VCaP (cell line): ENCODE measurements at regions not wholly inside any gene's neighbourhood (a gene's known extent, or its start where the extent isn't known, plus 50 kb on each side); places are given as distances from the start of the nearest gene placed in this dataset.

Source experiments
- H3K27ac ChIP-seq: fragments of 450-650 bp; 2 replicates; pipeline ENCODE4 v1.5.1; 2017
- TF ChIP-seq, protein P1 (sequence below): fragments of 450-650 bp; conservative IDR thresholded peaks from 2 replicates; pipeline ENCODE4 v1.5.1; 2017; ENCODE audit warnings: mild to moderate bottlenecking, moderate library complexity

DNA sequence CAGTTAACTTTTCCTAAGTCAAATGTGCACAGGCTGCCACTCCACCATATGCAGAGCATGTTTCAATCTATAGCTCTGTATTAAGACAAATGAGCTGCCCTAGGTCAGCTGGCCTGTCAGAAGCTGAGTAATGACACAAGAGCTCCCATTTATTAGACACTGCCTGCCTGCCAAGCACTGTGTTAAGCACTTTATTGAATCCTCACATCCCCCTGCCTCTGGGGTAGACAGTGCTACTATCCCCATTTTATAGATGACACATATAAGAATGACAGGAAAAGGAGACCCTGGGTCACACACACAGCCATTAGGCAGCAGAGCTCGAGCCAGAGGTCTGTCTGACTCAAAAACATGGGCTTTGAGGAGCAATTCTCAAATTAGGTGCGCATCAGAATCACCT lies 179.8 kb upstream of the PDE1C start:
- TF ChIP-seq, protein P1, sequence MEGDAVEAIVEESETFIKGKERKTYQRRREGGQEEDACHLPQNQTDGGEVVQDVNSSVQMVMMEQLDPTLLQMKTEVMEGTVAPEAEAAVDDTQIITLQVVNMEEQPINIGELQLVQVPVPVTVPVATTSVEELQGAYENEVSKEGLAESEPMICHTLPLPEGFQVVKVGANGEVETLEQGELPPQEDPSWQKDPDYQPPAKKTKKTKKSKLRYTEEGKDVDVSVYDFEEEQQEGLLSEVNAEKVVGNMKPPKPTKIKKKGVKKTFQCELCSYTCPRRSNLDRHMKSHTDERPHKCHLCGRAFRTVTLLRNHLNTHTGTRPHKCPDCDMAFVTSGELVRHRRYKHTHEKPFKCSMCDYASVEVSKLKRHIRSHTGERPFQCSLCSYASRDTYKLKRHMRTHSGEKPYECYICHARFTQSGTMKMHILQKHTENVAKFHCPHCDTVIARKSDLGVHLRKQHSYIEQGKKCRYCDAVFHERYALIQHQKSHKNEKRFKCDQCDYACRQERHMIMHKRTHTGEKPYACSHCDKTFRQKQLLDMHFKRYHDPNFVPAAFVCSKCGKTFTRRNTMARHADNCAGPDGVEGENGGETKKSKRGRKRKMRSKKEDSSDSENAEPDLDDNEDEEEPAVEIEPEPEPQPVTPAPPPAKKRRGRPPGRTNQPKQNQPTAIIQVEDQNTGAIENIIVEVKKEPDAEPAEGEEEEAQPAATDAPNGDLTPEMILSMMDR = no peak
- no peak overlapping the region for H3K27ac ChIP-seq

DNA sequence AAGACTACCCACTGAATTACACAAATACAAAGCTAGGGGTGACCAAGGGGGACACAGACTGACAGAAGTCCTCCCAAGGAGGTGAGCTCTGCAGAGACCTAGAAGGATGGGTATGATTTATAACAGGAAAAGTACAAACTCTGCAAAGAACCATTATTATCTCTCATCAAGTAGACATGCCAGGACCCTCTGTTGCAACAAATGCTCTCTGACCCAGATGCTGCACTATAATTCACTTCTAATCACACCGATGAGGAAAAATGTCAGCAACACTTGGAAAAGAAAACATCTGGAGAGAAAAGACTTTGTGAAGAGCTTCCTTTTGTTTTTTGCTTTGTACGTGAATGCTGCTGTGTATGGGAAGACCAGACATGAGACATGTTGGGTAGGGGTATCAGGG lies 178.3 kb upstream of the PDE1C start:
- TF ChIP-seq, protein P1 = no peak
- no peak overlapping the region for H3K27ac ChIP-seq

DNA sequence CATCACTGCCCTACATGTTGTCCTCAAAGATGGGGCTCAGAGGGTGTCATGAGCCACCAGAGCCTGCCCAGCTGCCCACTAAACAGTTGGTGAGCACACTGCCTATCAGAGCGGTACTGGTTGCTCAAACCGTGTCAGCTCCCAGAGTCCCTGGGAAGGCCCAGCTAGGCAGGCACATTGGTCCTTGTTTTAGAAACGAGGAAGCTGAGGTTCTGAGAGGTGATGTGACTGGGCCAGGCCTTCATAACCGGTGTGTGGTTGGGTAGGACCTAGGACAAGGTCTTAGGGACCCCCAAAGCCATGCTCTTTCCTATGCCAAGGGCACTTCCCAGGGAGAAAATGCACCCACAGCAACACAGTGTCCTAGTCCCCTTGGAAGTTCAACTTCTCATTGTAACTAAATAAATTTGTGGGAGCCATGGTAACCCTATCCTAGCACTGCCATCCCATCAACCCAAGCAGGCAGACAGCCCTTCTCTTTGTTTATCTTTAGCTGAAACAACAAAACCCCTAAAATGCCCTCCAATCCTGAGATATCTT lies 174.7 kb upstream of the PDE1C start:
- H3K27ac ChIP-seq = no peak overlapping the region
- TF ChIP-seq, protein P1 = no peak

DNA sequence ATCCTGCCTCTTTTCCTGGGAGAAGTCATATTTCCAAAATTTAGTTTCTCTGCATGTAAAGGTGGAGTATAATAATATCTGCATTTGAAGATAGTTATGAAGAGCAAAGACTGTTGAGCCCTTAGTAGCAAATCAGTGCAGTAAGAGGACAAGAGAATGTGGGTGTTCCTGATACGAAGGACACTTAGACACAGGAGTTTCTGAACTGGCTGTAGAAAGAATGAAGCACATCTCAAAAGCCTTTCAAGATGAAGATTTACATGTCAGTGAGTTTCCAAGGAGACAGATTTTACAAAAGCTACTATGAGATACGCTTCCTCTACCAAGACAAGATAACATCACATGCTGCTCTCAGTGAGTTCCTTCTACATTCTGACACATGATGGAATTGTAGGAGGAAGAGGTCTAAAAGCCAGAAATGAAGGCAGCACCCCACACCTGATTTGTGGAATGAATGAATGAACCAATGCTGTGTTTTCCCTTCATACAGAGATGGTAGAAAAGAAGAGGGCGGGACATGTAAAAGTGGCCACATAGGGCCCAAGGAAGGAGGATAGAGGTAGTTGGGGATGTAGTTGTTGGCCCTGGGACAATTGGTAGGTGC lies 173.6 kb upstream of the PDE1C start:
- TF ChIP-seq, protein P1 = no peak
- H3K27ac ChIP-seq = no peak overlapping the region

DNA sequence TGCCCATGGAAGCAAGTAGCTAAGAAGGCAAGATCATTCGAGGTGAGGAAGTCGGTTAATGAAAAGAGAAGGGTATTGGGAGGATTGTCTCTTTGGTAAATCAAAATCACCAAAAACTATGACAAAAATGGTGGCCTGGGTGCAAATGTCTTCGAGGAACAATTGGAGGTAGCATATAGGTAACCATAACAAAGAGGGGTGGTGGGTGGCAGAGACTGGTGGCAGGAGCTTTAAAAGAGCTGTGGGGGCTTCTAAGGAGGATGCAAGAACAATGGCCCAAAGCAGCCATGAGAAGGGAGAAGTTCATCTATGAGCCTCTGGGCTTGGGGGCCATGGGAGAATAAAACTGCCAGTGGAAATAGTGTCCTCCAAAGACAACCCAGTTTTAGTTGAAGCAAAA lies 172.2 kb upstream of the PDE1C start:
- TF ChIP-seq, protein P1 = no peak
- no peak overlapping the region for H3K27ac ChIP-seq

DNA sequence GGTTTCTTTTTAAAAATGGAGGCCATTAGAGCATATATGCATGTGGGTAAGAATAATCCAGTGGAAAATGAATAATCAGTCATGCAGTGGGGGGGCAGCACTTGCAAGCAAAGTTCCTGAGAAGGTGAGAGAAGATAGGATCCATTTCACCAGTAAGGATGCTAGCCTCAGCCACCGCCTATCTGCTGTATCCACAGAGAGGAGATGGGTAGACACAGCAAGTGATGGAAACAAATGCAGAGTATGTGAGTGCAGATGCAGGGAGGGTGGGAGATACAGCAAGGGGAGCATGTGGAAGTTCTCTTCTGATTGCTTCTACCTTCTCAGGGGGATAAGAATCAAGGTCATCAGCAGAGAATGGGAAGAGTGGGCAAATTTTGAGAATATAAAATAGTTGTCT lies 171.4 kb upstream of the PDE1C start:
- TF ChIP-seq, protein P1 = no peak
- H3K27ac ChIP-seq = no peak overlapping the region

DNA sequence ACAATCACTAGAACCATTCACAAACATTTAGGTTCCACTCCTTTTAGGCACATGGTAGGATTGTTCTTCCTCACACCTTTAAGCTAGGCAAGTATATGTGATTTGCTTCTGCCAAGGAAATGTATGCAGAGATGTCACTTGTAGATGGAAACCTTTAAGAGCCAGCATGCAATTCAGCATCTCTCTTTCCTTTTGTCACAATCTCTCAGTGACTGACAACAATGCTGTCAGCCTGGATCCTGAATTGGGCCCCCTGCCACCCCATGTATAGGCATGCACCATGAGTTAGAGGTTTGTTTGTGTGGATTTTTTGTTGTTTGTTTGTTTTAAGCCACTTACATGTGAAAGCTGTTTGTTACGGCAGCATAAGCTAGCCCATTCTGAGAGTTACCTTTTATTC lies 169.6 kb upstream of the PDE1C start:
- TF ChIP-seq, protein P1 = no peak

More for the DNA sequence above, 169.6 kb upstream of the PDE1C start:
- no peak overlapping the region for H3K27ac ChIP-seq
